ENCODE measurements at regions not wholly inside any gene's neighbourhood (a gene's known extent, or its start where the extent isn't known, plus 50 kb on each side); places are given as distances from the start of the nearest gene placed in this dataset.

DNA sequence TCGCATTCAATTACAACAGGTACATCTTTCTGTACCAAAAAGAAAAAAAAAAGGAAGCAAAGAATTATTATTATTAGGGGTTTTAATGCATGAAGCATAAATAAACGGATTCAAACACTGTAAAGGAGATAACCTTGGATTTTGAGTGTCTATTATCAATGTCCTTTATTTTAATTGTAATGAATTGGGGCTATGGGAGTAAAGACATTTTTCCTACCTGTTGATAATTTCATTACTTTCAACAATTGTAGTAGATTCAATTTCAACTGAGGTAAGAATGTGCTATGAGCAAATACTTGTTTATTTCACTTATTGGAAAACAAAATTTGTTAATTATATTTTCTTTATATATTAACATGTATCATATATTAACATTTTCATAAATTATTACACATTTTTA is 855.6 kb downstream of the KCNJ2 start:
- no peak for TF ChIP-seq CTCF (conservative IDR thresholded peaks at IDR 0.05; ENCODE audit: low read depth in 2 of 2)
- TF ChIP-seq STAT1 (IDR thresholded peaks at IDR 0.05; ENCODE audit: unreplicated experiment) = no peak
- TF ChIP-seq CREB1 (CRISPR knock-in tag; IDR thresholded peaks at IDR 0.05; ENCODE audit: low read depth) = no peak
- TF ChIP-seq EZH2phosphoT487 (IDR thresholded peaks at IDR 0.05; ENCODE audit: unreplicated experiment) = no peak
- no peak for TF ChIP-seq POLR2AphosphoS5 (IDR thresholded peaks at IDR 0.05; ENCODE audit: low read depth)
- no peak for TF ChIP-seq EZH2 (IDR thresholded peaks at IDR 0.05; ENCODE audit: low read depth, unreplicated experiment)
- no peak for TF ChIP-seq JUNB (IDR thresholded peaks at IDR 0.05; ENCODE audit: unreplicated experiment)
- no peak for TF ChIP-seq ZNF462 (CRISPR knock-in tag; IDR thresholded peaks at IDR 0.05)
- TF ChIP-seq, protein P1, sequence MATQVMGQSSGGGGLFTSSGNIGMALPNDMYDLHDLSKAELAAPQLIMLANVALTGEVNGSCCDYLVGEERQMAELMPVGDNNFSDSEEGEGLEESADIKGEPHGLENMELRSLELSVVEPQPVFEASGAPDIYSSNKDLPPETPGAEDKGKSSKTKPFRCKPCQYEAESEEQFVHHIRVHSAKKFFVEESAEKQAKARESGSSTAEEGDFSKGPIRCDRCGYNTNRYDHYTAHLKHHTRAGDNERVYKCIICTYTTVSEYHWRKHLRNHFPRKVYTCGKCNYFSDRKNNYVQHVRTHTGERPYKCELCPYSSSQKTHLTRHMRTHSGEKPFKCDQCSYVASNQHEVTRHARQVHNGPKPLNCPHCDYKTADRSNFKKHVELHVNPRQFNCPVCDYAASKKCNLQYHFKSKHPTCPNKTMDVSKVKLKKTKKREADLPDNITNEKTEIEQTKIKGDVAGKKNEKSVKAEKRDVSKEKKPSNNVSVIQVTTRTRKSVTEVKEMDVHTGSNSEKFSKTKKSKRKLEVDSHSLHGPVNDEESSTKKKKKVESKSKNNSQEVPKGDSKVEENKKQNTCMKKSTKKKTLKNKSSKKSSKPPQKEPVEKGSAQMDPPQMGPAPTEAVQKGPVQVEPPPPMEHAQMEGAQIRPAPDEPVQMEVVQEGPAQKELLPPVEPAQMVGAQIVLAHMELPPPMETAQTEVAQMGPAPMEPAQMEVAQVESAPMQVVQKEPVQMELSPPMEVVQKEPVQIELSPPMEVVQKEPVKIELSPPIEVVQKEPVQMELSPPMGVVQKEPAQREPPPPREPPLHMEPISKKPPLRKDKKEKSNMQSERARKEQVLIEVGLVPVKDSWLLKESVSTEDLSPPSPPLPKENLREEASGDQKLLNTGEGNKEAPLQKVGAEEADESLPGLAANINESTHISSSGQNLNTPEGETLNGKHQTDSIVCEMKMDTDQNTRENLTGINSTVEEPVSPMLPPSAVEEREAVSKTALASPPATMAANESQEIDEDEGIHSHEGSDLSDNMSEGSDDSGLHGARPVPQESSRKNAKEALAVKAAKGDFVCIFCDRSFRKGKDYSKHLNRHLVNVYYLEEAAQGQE (IDR thresholded peaks at IDR 0.05; ENCODE audit: unreplicated experiment) = no peak

All from GM23338 (cell line).